GM12875 (cell line): ENCODE measurements at regions not wholly inside any gene's neighbourhood (a gene's known extent, or its start where the extent isn't known, plus 50 kb on each side); places are given as distances from the start of the nearest gene placed in this dataset.

Source experiments
- H3K4me3 ChIP-seq: one replicate; pipeline ENCODE4 v1.5.1; 2011; ENCODE audit warnings: low read depth, low read length, control low read depth
- CTCF ChIP-seq: IDR thresholded peaks from 2 replicates; pipeline ENCODE4 v1.5.1; 2011; ENCODE audit warnings: low read depth, mild to moderate bottlenecking, control low read depth, inconsistent platforms, low read length, moderate library complexity, borderline replicate concordance; ENCODE audit not compliant: insufficient read depth

- no peak overlapping the region for H3K4me3 ChIP-seq
- no peak for TF ChIP-seq CTCF
These were observed 69.5 kb upstream of the GLS start for GRCh38 chr2:190810981-190811587.

GRCh38 chr2:190811811-190812210, 68.8 kb upstream of the GLS start:
- no peak for TF ChIP-seq CTCF
- no peak overlapping the region for H3K4me3 ChIP-seq

- no peak overlapping the region for H3K4me3 ChIP-seq
- TF ChIP-seq CTCF, result no peak
These were observed 67.9 kb upstream of the GLS start for GRCh38 chr2:190812506-190813294.

GRCh38 chr2:190815226-190815625, 65.4 kb upstream of the GLS start:
- TF ChIP-seq CTCF, result no peak

GRCh38 chr2:190817082-190817481, 63.5 kb upstream of the GLS start:
- TF ChIP-seq CTCF, result no peak
- H3K4me3 ChIP-seq, result no peak overlapping the region

More at GRCh38 chr2:190815226-190815625, 65.4 kb upstream of the GLS start:
- no peak overlapping the region for H3K4me3 ChIP-seq

- TF ChIP-seq CTCF, result no peak
- no peak overlapping the region for H3K4me3 ChIP-seq
These were observed 60.8 kb upstream of the GLS start for GRCh38 chr2:190819840-190820301.

- H3K4me3 ChIP-seq, result no peak overlapping the region
- TF ChIP-seq CTCF, result no peak
These were observed 60.2 kb upstream of the GLS start for GRCh38 chr2:190820416-190820815.
